ENCODE measurements at regions not wholly inside any gene's neighbourhood (a gene's known extent, or its start where the extent isn't known, plus 50 kb on each side); places are given as distances from the start of the nearest gene placed in this dataset.

DNA sequence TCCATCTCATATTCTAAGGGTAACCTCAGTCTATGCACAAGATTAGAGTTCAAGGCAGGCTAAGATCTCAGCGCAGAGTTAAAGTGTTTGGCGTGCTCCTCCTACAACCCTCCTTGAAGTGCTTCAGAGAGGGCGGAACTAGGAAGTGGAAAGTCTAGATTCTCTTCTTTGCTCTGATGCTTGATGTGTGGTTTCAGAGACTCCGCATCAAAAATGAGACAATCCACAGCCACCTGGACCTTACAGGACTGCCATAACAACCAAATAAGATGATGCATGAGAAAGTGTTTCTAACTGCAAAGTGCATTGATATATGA lies 161.3 kb upstream of the ATP11B start:
- Mint-ChIP-seq H3K27ac (no peak overlapping the region), H3K36me3 (ENCODE audit: low read depth) (no peaks in the 10 kb centered on the region), H3K9me3 (no peaks in the 10 kb centered on the region), H3K27me3 (ENCODE audit: low read depth) (peaks cover 4% of the 10 kb centered on the region), H3K4me1 (no peaks in the 10 kb centered on the region), H3K4me3 (no peak overlapping the region)
- TF ChIP-seq, protein P1, sequence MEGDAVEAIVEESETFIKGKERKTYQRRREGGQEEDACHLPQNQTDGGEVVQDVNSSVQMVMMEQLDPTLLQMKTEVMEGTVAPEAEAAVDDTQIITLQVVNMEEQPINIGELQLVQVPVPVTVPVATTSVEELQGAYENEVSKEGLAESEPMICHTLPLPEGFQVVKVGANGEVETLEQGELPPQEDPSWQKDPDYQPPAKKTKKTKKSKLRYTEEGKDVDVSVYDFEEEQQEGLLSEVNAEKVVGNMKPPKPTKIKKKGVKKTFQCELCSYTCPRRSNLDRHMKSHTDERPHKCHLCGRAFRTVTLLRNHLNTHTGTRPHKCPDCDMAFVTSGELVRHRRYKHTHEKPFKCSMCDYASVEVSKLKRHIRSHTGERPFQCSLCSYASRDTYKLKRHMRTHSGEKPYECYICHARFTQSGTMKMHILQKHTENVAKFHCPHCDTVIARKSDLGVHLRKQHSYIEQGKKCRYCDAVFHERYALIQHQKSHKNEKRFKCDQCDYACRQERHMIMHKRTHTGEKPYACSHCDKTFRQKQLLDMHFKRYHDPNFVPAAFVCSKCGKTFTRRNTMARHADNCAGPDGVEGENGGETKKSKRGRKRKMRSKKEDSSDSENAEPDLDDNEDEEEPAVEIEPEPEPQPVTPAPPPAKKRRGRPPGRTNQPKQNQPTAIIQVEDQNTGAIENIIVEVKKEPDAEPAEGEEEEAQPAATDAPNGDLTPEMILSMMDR (IDR thresholded peaks at IDR 0.05; ENCODE audit: unreplicated experiment in 3 of 3): no peak

- Mint-ChIP-seq H3K4me3 (no peak overlapping the region), H3K27me3 (ENCODE audit: low read depth) (peaks cover 4% of the 10 kb centered on the region), H3K36me3 (ENCODE audit: low read depth) (no peaks in the 10 kb centered on the region), H3K27ac (no peak overlapping the region), H3K9me3 (no peaks in the 10 kb centered on the region), H3K4me1 (no peaks in the 10 kb centered on the region)
- TF ChIP-seq, protein P1 (IDR thresholded peaks at IDR 0.05; ENCODE audit: unreplicated experiment in 3 of 3): no peak
Observed at GRCh38 chr3:182633186-182633585, 160.1 kb upstream of the ATP11B start.

DNA sequence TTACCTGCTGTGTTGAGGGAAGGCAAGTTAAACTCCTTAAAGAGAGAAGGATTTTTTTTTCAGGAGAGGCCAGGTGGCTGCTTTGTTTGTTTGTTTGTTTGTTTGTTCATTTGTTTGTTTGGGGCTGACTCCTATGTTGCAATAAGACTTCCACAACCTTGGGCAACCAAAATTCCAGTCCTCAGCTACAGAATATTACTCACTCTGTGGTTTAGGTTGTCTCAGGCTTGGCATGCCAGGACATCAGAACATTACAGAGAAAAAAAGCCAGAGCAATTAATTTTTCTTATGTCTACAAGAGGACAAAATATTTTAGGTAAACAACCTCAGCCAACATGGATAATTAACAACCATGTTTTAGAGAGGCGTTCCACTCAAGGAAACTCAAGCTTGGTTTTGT lies 156.7 kb upstream of the ATP11B start:
- peaks cover 8% of the 10 kb centered on the region for H3K27me3 Mint-ChIP-seq (ENCODE audit: low read depth)
- no peak overlapping the region for H3K27ac Mint-ChIP-seq
- peaks cover 5% of the 10 kb centered on the region for H3K9me3 Mint-ChIP-seq
- H3K36me3 Mint-ChIP-seq (ENCODE audit: low read depth): no peaks in the 10 kb centered on the region
- H3K4me1 Mint-ChIP-seq: no peaks in the 10 kb centered on the region
- no peak overlapping the region for H3K4me3 Mint-ChIP-seq
- TF ChIP-seq, protein P1 (IDR thresholded peaks at IDR 0.05; ENCODE audit: unreplicated experiment in 3 of 3): no peak

GRCh38 chr3:182637350-182638110 lies 155.8 kb upstream of the ATP11B start:
- Mint-ChIP-seq H3K27ac (no peak overlapping the region), H3K36me3 (ENCODE audit: low read depth) (no peaks in the 10 kb centered on the region), H3K4me1 (no peaks in the 10 kb centered on the region), H3K9me3 (peaks cover 5% of the 10 kb centered on the region), H3K4me3 (no peak overlapping the region), H3K27me3 (ENCODE audit: low read depth) (peaks cover 9% of the 10 kb centered on the region)
- TF ChIP-seq, protein P1 (IDR thresholded peaks at IDR 0.05; ENCODE audit: unreplicated experiment in 3 of 3): no peak

- no peaks in the 10 kb centered on the region for H3K36me3 Mint-ChIP-seq (ENCODE audit: low read depth)
- H3K27ac Mint-ChIP-seq: no peak overlapping the region
- H3K4me3 Mint-ChIP-seq: no peak overlapping the region
- TF ChIP-seq, protein P1 (IDR thresholded peaks at IDR 0.05; ENCODE audit: unreplicated experiment in 3 of 3): no peak
- peaks cover 5% of the 10 kb centered on the region for H3K9me3 Mint-ChIP-seq
- peaks cover 5% of the 10 kb centered on the region for H3K27me3 Mint-ChIP-seq (ENCODE audit: low read depth)
- no peaks in the 10 kb centered on the region for H3K4me1 Mint-ChIP-seq
Observed at GRCh38 chr3:182644013-182644412, 149.3 kb upstream of the ATP11B start.

DNA sequence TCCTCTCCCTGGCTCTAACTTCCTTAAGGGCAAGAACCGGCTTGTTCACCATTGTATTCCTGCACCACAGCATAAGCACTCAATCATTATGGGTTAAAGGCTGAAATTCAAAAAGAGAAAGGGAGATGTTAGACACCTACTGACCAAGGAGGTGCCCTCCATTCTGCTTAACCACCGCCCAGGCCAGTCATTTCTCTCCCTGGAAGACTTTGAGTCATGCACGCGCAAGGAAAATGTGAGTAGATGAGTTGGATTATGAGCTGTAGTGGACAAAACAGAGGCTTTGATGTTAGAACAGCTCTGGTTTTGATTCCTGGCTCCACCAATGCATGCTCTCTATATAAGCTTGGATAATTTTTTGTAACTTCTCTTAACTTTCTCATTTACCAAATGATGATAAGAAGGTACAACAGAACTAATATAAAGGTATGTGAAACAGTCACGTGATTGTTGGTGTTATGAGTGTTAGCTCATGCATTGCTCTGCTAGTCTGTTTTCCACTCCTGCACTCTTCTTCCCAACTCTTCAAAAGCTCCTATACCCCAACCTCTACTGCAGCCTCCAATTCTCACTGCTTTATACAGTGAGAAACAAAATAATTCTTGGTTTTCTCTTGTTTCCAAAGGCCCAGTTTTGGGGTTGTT lies 148.4 kb upstream of the ATP11B start:
- H3K9me3 Mint-ChIP-seq: peaks cover 5% of the 10 kb centered on the region
- H3K4me1 Mint-ChIP-seq: no peaks in the 10 kb centered on the region
- H3K36me3 Mint-ChIP-seq (ENCODE audit: low read depth): no peaks in the 10 kb centered on the region
- peaks cover 5% of the 10 kb centered on the region for H3K27me3 Mint-ChIP-seq (ENCODE audit: low read depth)
- H3K4me3 Mint-ChIP-seq: no peak overlapping the region
- H3K27ac Mint-ChIP-seq: no peak overlapping the region
- TF ChIP-seq, protein P1 (IDR thresholded peaks at IDR 0.05; ENCODE audit: unreplicated experiment in 3 of 3): no peak
